Type B pancreatic cell (in vitro differentiated cells): ENCODE measurements at regions not wholly inside any gene's neighbourhood (a gene's known extent, or its start where the extent isn't known, plus 50 kb on each side); places are given as distances from the start of the nearest gene placed in this dataset.

Experiments used
- DNase-seq: peaks from one replicate; pipeline ENCODE4 v3.0.0; 2021; ENCODE audit warnings: mixed read lengths; ENCODE audit not compliant: unreplicated experiment; ENCODE audit errors: extremely low spot score
- H3K27ac Mint-ChIP-seq: 2 replicates; pipeline ENCODE4 v1.8.0; 2021; ENCODE audit warnings: mild to moderate bottlenecking, mixed read lengths
- H3K27me3 Mint-ChIP-seq: 2 replicates; pipeline ENCODE4 v1.8.0; 2021; ENCODE audit warnings: mixed read lengths
- H3K36me3 Mint-ChIP-seq: 2 replicates; pipeline ENCODE4 v1.8.0; 2021; ENCODE audit warnings: mixed read lengths
- H3K4me1 Mint-ChIP-seq: one replicate; pipeline ENCODE4 v1.8.0; 2021; ENCODE audit warnings: mixed read lengths; ENCODE audit not compliant: unreplicated experiment
- H3K4me3 Mint-ChIP-seq: 2 replicates; pipeline ENCODE4 v1.8.0; 2021; ENCODE audit warnings: mild to moderate bottlenecking, mixed read lengths
- H3K9me3 Mint-ChIP-seq: 2 replicates; pipeline ENCODE4 v1.8.0; 2021; ENCODE audit warnings: mixed read lengths
- TF ChIP-seq, protein P1 (sequence below): fragments of 200-600 bp; sonication (generic); conservative IDR thresholded peaks from 2 replicates; pipeline ENCODE4 v1.5.0; 2021; ENCODE audit warnings: antibody characterized with exemption, mild to moderate bottlenecking

DNA sequence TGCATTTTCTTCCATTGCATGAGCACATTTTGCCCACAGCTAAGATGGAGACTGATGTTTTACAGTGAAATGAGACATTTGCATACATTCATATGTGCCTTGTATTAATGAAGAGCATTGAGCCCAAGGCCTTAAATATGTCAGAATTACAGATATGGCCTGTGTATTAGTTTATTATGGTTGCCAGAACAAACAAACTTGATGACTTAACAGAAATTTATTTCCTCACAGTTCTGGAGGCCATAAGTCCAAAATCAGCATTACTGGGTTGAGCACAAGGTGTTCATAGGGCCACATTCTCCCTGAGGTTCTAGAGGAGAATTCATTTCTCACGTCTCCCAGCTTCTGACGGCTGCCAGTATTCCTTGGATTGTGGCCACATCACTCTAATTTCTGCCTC lies 302.6 kb upstream of the TGFBR2 start:
- H3K27ac Mint-ChIP-seq: no peak overlapping the region
- H3K4me3 Mint-ChIP-seq: no peak overlapping the region
- no peaks in the 10 kb centered on the region for H3K36me3 Mint-ChIP-seq
- H3K4me1 Mint-ChIP-seq: peaks cover 7% of the 10 kb centered on the region
- no peaks in the 10 kb centered on the region for H3K27me3 Mint-ChIP-seq
- no peak for DNase-seq
- TF ChIP-seq, protein P1, sequence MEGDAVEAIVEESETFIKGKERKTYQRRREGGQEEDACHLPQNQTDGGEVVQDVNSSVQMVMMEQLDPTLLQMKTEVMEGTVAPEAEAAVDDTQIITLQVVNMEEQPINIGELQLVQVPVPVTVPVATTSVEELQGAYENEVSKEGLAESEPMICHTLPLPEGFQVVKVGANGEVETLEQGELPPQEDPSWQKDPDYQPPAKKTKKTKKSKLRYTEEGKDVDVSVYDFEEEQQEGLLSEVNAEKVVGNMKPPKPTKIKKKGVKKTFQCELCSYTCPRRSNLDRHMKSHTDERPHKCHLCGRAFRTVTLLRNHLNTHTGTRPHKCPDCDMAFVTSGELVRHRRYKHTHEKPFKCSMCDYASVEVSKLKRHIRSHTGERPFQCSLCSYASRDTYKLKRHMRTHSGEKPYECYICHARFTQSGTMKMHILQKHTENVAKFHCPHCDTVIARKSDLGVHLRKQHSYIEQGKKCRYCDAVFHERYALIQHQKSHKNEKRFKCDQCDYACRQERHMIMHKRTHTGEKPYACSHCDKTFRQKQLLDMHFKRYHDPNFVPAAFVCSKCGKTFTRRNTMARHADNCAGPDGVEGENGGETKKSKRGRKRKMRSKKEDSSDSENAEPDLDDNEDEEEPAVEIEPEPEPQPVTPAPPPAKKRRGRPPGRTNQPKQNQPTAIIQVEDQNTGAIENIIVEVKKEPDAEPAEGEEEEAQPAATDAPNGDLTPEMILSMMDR: no peak
- H3K9me3 Mint-ChIP-seq: peaks cover 4% of the 10 kb centered on the region

DNA sequence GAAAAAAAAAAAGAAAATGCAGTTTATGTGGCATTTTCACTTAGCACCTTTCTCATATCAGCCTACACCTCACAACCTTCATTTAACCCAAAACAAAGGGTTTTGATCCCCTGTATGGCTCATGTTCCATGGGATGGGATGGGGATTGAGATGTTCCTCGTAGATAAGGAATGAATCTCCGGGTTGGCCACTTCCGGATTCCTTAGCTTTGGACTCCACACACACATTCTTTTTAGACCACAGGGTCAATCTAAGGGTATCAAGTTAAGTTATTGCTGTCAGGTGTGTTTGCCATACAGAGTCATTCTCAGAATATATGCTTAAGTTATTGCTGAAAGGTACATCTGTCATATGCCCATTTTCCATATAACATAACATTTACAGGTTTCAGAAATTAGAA lies 301.4 kb upstream of the TGFBR2 start:
- Mint-ChIP-seq H3K36me3 (no peaks in the 10 kb centered on the region), H3K27ac (no peak overlapping the region), H3K27me3 (no peaks in the 10 kb centered on the region), H3K4me1 (peaks cover under 1% of the 10 kb centered on the region), H3K9me3 (peaks cover 4% of the 10 kb centered on the region), H3K4me3 (no peak overlapping the region)
- DNase-seq: no peak
- TF ChIP-seq, protein P1: no peak

DNA sequence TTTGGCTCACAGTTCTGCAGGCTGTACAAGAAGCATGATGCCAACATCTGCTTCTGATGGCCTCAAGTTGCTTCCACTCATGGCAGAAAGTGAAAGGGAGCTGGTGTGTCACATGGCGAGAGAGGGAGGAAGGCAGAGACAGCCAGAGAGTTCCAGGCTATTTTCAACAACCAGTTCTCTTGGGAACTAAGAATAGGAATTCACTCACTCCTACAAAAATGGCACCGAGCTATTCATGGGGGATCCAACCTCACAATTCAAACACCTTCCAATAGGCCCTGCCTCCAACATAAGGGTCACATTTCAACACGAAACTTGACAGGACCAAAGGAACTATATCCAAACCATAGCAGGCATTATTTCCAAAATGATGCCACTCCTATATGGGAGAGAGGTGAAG lies 299.5 kb upstream of the TGFBR2 start:
- H3K9me3 Mint-ChIP-seq: peaks cover 4% of the 10 kb centered on the region
- H3K27me3 Mint-ChIP-seq: no peaks in the 10 kb centered on the region
- H3K27ac Mint-ChIP-seq: no peak overlapping the region
- no peak overlapping the region for H3K4me3 Mint-ChIP-seq
- TF ChIP-seq, protein P1: no peak
- no peaks in the 10 kb centered on the region for H3K4me1 Mint-ChIP-seq
- no peaks in the 10 kb centered on the region for H3K36me3 Mint-ChIP-seq
- no peak for DNase-seq

DNA sequence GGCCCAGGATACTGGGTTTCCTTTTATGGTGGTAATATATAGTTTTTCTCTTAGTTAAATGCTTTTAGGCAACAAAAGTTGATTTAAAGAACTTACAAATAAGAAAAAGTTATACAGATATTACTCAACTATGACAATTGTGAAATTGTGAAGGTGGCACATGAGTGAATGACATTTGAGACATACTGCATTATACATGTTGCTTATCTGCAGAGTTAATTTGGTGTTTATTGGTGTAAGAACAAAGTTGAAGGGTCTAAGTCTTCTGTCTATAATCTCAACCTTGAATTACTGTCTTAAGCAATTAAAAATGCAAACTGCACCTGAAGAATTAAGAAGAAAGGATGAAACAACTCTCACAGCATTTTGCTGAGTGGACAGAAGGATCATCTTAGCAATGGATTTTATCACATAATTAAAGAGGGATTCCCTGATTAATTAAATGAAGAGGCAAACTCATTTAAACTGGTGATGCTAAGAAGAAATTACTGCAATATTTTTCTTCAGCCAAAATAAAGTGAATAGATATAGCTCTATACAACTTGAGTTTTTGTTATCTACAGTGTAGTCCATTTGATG lies 298.9 kb upstream of the TGFBR2 start:
- Mint-ChIP-seq H3K27me3 (no peaks in the 10 kb centered on the region), H3K27ac (no peak overlapping the region), H3K9me3 (peaks cover 4% of the 10 kb centered on the region), H3K36me3 (no peaks in the 10 kb centered on the region), H3K4me1 (no peaks in the 10 kb centered on the region), H3K4me3 (no peak overlapping the region)
- TF ChIP-seq, protein P1: no peak
- no peak for DNase-seq

DNA sequence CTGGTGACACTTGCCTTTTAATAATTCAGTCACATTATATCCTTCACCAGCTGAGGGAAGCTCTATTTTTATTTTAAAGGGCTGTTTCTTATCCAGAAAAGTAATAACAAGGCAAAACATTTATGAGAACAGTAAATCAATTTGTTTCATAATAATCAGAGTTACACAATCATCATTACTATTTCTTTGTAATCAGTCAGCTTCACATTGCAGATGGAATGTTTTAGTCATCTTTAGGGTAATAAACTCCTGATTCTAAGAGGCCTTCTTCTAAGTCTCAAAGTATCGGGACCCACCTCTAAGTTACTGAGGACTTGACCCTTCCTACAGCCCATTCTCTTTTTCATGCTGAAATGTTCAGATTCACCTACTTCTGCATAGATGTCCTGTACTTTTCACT lies 298.3 kb upstream of the TGFBR2 start:
- no peaks in the 10 kb centered on the region for H3K4me1 Mint-ChIP-seq
- H3K27me3 Mint-ChIP-seq: no peaks in the 10 kb centered on the region
- DNase-seq: no peak
- peaks cover 4% of the 10 kb centered on the region for H3K9me3 Mint-ChIP-seq
- H3K4me3 Mint-ChIP-seq: no peak overlapping the region
- H3K27ac Mint-ChIP-seq: no peak overlapping the region
- TF ChIP-seq, protein P1: no peak
- H3K36me3 Mint-ChIP-seq: no peaks in the 10 kb centered on the region
